ELR (cell line): ENCODE measurements at regions not wholly inside any gene's neighbourhood (a gene's known extent, or its start where the extent isn't known, plus 50 kb on each side); places are given as distances from the start of the nearest gene placed in this dataset.

ENCODE experiments used
- DNase-seq: peaks from one replicate; pipeline ENCODE4 v3.0.0-alpha.2; 2015; ENCODE audit warnings: low read depth

DNA sequence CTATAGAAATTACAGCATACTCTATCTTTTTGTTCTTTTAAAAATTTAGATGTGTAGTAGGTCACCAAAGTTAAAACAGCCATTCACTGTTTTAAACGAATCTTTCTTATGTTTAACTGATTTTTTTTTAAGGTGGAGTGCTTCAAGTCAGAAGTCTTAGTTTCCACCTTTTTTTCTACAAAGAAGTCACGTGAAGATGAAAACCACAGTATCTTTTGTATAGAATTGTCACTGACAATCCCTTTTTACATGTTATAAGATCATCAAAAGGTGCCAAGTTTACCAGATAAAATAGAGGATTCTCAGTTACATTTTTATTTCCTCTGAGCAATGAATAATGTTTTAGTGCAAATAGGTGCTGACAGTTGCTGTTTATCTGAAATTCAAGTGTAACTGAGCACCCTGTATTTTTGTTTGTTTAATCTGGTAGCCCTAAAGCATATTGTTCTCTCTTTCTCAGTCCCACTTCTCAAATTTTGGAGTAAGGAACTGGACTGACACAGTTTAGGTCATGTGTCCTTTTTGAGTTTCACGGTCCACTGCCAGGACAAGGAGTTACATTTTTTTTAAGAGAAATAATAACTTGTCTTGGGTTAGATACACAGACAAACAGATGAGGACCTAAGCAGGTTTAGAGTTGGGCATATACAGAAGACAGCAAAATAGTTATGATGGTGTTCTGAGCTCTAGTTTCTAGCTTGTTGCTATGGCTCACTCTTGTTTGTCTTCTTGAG is 233.2 kb upstream of the MBL2 start:
- no peak for DNase-seq

DNA sequence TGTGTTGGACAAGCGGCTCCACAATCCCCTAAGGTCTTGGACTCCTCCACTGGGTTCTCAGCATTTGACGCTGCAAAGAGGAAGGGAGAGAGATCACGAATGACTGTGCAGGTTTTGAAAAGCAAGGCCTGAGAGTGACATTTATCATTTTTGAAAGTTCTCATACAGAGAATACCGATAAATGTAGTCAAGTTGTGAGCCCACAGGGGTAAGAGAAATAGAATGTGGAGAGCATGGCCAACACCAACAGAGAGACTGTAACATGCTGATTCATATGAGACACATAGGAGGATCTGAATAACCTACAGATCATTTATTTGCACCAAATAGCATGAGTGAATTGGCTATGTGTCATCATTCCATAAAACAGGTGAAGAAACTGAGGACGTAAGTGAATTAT is 230.5 kb upstream of the MBL2 start:
- no peak for DNase-seq

DNA sequence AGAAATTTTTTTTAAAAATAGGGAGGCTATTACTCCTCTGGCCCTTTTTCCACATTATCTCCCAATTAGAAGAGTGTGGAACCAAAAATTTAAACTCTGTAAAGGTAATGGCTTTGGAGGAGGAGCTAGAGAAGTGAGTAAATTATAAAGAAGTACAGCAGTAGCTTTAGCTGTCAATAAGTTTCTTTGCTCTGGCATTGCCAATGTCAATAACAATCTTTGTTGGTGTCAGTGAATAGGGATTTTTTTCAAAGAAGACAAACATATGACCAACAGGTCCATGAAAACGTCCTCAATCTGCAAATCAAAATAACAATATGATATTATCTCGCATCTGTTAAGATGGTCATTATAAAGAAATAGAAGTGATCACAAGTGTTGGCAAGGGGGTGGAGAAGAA is 227.1 kb upstream of the MBL2 start:
- no peak for DNase-seq

DNA sequence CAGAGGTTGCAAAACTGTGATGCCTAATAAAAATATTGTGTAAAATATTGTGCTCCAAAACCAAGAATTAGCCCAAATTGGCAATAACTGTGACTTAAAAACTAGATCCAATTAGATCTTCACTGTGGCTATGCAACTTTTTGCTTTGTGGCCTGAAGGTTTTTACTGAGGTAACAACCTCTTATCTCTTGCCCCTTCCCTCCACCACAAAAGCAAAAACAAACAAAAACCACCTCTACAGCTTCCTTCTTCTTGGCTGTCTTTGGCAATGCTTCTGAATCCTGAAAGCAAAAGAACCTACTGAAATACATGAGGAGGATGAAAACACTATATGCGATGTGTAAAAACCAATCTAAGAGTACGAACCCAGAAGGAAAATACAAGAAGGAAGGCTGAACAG is 226.7 kb upstream of the MBL2 start:
- no peak for DNase-seq

DNA sequence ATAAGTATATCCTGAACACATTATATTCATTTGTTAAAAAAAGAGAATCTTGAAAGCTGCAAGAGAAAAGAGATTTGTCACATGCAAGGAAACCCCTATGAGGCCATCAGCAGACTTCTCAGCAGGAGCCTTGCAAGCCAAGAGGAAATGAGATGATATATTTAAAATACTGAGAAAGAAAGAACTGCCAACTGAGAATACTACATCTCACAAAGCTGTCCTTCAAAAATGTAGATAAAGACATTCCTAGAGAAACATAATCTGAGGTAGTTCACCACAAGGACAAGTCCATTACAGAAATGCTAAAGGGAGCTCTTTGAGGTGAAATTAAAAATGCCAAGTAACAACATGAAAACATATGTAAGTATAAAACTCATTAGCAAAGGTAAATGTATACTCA is 224.4 kb upstream of the MBL2 start:
- DNase-seq: no peak

DNA sequence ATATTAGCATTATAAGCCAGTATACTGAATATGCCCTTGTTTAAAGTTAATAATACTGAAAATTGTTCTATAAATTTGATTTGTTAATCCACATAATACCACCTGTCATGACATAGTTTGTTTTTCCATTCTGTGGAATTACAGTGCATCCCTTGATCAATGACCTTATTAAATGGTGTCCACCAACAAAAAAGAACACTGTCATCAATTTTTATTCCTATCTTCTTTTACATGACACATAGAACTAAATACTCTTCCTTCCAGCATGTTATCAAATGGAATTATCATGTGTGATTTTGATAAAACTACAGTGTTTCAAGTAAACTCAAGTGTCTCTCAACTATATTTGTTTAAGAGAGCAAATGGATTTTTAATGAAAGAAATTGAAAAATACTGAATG is 221.8 kb upstream of the MBL2 start:
- no peak for DNase-seq

DNA sequence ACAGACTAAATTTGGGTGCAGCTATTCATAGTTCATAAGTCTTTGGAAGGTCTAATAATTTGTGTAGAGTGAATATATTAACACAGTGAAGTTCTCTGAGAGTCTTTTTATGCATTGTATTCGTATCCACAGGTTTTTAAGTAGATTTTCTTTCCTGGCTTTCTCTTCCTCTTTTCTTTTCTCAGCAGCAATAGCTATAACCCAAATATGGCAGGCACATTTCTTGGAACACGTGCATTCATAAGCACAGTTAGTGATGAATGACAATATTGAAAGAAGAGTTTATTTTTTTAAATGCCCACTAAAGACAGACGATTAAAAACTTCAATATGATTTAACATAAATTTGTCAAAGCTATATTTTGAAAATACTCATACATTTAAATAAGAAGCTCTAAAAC is 220.5 kb upstream of the MBL2 start:
- no peak for DNase-seq

DNA sequence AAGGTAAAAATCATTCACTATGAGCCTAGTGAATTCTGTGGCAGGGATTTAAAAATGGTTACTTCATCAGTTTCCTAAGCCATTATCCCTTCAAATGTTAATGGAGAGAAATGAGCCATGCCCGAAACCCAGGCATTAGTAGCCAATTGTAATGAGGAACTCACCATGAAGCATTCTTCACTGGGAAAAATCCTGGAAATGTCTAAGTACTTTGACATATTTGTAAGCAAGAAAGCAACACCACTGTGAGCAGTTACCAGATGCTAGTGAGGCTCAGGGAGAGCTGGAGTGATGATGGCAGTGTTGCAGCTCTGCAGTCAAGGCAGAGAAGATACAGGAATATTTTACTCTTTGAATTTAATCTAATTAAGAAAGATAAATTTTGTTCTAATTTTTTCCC is 220.0 kb upstream of the MBL2 start:
- no peak for DNase-seq

DNA sequence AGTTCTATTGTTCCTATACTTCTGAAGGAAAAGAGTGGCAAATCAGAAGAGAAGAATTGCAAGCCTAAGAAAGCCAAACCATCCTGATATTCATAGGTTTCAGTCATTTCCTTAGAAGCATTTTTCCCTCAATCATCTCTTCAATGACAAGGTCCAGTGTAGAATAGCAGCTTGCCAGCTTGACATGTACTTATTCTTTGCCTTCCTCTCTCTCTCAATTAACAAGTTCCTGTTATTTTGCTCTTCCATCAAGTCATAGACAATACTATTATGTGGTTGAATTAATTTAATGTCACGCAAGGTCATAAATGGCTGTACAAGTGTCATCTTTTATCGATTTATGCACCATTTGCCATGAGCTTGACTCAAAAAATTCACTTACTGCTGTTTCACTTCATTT is 216.3 kb upstream of the MBL2 start:
- no peak for DNase-seq

DNA sequence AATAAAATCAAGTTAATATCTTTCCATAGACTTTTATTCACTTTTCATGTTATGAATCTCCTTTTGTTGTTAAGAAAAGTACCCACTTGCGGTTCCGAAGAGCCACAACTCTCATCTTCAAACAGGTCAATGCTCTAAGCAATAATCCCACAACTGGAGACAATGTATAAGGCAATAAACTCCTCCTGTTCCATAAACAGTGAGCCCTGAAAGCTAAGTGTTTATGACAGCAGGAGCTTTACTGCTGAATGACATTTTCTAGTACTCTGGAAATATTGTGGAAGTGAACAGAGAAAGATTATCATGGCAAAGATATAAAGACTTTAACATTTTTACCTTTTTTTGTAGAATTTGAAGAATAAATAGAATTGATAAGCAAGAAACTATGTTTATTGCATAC is 213.5 kb upstream of the MBL2 start:
- no peak for DNase-seq

DNA sequence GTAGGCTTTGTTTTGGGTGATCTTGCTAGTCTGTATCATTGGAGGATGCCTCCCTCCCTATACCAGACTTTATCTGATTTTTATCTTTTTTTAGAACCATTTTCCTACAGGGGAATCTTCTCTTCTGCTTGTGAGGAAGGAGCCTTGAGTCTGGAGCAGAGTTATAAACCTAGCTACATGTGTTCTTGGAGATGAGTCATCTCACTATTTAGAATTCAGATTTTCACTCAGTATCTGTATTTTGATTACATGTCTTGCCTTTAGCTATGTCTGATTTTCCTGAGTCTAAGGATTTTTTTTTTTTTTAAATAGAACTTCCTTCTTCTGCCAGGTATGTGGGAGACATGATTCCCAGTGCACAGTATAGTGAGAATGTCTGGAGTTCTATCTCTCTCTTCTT is 211.6 kb upstream of the MBL2 start:
- no peak for DNase-seq

DNA sequence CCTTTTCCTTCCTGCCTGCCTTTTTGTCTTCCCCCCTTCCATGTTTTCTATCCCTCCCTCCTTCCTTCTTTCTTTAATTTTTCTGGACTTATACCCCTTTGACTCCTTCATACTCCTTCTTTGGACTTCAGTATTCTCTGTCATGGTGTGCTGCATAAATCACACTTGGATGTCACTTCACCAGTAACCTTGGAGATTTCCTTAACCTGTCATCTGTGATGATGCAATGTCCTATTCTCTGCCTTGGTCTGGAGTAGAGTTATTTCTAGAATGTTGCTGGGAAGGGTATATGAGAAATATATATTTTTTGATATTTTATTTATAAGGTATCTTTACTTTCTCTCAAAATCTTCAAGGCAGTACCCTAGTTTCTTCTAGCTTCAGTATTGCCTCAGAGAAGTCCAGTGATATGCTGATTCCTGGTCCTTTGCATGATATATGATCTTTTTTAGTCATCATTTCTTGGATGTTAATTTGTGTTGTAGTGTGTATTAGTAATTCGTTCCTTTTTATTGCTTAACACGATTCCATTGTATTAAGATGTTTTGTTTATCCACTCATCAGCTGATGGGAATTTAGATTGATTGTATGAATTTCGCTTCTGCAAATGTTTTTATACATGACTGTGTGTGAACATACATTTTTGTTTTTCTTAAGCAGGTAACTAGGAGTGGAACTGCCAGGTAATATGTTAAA is 206.9 kb upstream of the MBL2 start:
- no peak for DNase-seq

DNA sequence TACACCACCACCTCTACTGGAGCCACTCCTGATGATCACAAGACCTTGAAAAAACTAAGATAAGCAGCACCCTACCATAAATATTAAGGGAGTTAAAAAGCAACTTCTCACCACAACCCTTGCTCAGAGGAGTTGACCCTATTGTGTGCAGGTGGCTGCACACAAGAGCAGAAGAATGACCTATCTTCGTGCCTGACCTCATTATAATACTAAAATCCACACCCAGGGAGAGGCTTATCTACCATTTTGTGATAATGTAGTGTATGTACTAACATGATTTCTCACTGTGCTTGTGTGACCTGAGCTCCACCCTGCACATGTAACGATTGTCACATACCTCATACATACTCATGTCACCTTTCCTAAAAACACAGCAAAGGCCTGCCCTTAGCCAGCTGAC is 205.0 kb upstream of the MBL2 start:
- no peak for DNase-seq

DNA sequence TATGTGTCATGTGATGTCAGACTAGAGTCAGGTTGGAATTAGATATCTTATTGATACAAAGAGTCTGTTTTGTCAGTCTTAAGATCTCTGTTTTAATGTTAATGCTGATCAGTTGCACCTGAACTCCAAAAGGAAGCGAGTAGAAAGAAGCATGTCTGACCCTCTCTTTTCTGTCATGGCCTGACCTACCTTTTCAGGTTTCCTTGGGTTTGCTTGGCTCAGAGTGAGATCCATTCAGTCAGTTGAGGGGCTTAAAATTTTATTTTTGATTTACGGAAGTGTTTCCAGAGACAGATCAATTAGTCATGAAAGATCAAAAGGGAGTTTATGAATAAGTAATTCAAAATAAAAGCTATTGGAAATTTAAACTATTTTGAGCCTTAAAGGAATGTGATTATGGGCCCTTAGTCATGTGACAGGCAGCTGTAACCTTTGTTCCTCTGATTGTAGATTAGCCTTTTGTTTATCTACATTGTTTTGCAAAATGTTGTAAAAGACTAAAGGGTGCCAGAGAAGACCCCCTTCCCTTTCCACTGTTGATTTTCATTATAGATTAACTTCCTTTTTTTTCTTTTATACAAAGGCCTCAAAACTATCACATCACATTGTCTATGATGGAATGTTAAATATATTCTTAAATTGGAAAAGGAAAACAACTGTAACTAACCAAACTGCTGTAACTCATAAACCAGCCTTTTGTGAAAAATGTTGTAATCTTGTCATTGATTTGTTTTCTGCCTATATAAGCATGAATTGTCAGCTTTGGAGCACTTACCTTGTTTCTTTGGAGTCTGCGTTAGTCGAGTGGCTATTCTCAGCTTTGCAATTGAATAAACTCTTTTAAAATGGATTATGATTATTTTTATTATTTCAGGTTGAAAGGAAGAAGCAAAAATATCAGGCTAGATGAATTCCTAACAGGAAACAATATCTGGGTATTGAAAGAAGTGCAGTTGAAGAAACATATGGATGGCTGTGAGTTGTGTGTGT is 195.5 kb upstream of the MBL2 start:
- DNase-seq: no peak

DNA sequence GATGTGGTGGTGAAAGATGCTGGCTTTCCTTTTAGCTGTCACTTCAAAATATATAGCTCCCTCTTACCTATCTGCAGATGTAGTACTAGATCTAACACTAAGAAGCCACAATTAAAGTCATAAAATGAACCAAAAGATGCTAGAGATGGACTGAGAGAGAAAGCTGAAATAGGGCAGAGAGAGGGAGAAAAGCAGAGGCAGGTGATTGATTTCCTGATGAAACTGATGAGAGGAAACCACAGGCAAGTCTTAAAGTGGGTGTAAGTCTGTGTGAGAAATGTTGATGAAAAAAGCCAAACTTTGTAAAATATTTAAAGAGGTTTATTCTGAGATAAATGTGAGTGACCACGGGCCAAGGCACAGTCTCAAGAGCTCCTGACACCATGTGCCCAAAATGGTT is 194.3 kb upstream of the MBL2 start:
- no peak for DNase-seq

DNA sequence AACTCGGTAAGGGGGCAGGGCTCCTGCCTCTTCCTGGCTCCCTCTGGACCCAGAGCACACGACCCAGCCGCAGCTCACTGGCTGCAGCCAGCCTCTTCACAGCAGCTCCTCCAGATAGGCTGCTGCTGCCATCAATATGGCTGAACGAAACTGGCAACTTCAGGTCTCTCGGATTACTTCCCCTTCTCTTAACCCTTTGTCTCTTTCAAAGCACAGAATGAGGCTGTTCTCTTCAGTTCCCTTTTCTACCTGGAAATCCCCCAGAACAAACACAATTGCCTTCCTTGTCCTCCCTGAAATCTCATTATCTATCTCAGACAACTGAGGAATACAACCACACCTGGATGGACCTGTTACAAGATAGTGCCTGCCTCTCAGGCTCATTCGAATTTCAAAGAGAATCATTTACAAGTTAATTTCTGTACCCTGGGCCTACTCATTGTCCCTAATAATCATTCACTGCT is 193.4 kb upstream of the MBL2 start:
- no peak for DNase-seq

DNA sequence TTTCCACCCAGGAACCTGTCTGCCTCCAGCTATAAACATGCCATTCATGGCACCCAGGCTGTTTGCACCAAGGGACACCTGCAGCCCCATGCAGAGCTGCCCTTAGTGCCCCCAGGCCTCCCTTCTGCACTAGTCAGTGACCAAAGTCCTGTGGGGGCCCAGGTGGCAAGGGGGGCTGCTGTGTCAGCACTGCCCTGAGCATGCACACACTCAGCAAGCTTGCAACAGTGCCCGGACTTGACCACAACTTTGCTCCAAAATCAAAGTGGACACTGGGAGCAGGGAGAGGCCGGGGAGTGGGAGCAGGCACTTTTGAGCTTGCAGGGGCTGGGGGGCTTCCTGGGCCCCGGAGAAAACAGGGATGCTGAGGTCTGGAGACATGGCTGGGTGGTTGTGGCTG is 192.9 kb upstream of the MBL2 start:
- no peak for DNase-seq

DNA sequence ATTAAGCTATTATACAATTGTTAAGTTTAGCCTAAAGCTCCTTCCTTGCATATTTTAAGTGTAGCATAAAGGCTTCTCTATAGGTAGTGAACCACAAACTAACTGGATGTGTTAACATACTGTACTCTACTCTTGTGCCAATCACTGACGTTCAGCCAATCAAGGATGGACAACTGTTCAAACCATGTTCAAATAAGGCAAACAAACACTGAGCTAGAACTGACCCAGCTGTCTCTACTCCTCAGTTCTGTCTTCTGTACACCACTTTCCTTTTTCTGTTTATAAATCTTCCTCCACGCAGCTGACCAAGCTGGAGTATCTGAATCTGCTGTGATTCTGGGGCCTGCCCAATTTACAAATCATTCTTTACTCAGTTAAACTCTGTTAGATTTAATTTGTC is 188.7 kb upstream of the MBL2 start:
- DNase-seq: no peak

DNA sequence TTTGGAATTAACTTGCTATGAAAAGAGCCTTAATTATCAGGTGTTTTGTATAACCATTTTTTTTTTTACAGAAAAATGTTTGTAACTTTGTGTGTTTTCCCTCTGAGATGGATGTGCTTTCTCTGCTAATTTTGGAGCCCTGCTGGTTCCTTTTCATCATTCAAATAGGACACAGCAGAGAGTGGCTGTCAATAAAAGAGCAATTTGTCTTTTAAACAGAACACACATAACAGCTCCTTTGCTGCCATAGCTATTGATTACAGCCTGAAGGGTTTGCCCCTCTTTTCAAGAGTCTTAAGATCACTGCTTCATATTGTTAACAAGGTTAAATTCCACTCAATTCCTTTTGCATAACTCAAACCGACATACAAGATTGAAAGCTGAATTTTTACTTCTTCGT is 187.2 kb upstream of the MBL2 start:
- no peak for DNase-seq

DNA sequence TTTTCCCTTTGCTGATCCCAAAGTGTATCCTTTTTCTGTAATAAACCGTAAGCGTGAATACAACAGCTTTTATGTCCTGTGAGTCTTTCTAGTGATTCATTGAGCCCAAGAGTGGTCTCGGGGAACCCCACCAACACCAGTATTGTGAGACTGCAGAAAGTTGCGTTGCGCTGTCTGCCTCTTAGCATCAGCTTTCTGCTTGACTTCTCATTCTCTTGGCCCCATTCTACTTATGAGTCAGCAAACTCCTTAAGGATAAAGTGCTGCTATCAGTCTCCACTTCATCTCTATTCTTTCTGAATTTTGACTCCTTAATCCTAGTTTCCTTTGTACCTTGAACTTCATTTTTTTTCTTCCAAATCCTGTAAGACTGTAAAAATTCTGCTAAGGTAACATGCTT is 184.3 kb upstream of the MBL2 start:
- DNase-seq: peak; percentile 7

DNA sequence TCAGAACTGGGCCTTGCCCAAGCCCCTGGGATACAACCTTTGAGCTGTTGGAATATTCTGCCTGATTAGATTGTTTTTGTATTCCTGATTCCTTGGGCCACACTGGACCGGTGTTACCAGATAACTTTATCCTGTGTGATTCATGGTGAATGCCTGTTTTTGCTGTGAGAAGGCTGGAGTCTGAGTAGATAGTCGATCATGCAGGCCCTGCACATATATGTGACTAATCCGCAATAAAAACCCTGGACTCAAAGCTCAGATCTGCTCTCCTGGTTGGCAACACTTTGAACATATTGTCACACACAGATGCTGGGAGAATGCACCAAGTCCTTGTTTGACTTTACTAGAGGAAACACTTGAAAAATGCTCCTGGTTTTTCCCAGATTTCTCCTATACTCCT is 183.9 kb upstream of the MBL2 start:
- peak; percentile 45 for DNase-seq

DNA sequence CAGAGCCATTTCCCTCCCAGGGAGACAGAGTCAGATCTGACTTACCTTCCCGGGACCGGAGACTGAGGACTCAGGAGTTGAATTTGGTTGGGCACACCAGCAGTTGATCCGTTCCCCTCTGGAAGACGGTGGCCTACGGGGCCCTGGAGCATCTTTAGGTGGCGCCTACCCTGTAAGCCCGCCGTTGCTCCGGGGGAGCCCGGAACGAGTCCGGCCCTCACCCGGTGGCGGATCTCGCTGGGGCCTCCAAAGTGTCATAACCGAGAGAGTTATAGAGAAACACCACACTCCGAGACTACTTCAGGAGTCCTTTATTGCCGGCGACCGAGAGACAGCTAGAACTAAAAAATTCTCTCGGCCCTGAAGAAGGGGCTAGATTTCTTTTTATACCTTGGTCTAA is 182.8 kb upstream of the MBL2 start:
- no peak for DNase-seq

DNA sequence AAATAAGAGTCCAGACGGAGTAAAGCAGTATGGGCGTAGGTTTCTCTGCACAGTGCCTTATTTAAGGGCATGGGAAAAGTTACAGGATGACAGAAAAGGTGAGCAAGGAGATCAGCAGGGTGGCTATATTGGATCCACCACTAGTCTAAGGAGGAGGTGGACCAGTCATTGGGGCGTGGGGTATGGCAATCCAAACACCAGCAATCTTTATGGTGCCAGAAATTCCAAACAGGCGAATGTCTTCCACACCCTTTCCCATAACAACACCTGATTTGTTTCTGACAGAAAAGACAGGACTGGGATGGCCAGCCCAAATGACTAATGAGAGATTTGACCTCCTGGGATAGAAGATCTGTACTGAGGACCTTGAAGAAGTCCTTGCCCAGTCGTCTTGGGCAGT is 181.8 kb upstream of the MBL2 start:
- no peak for DNase-seq
